NCI-H446 (cell line): ENCODE measurements at regions not wholly inside any gene's neighbourhood (a gene's known extent, or its start where the extent isn't known, plus 50 kb on each side); places are given as distances from the start of the nearest gene placed in this dataset.

ENCODE experiments used
- DNase-seq, 2 experiments: peaks; one replicate each; lab custom pipeline; 2025; lab: John Stamatoyannopoulos, UW

DNA sequence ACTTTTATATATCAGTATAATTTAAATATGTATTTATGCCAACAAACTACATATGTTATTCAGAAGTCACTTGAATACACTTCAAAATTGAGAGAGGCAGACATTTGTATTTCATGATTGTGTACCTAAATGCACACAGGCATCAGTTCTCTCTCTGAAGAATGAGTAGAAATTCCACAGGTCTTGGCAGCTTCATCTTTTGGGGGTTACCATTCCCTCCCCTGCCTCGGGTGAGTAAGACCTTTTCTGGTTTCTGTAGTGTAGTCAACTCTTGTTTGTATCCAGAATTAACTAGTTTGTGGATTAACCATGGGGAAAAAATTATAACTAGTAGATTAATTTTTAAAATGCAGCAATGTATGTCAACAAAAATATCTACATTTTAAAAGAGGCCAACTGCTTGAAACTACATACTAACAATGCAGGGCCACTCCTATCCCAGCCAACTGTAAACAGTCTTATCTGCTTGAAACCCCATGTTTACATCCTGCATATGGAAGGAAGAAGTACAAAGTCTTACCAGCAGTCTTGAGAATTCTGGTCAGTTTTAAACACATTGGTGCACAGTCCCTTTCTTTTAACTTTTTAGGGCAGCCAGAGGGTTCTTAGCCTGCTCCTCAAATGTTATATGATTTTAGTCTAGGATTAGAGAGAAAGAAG lies 339.6 kb upstream of the KIF2A start:
- DNase-seq: no peak

DNA sequence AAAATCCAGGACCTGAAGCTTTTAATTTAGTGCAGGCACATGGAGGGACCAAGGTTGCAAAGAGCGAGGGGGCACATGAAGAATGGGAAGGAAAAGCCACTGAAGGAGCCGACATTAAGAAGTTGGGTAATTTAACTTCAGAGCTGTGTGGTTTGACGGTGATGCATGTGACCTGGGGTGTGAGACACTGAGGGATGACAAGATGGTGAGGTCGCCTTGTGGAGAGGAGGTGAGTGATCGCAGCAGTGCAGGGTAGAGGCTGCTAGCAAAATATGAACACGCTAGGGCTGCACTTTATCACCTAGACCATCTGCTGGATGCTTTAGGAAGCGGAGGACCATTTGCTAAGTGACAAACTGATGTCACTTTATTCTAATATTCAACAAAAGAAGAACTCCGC lies 339.0 kb upstream of the KIF2A start:
- DNase-seq: no peak

DNA sequence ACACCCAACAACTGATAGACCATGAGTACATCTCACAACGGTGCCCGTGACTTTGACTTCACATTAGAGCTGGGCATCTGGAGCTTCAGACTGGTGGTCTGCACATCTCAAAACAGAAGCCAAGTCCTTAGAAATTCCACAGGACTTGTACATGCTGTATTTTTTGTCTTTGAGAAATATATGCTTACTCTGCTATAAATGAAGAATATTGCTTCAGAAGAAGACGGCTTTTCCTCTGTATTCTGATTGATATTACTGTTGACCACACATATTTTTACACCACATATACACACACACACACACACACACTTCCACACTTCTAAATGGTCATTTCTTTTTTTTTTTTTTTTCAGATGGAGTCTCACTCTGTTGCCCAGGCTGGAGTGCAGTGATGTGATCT lies 338.3 kb upstream of the KIF2A start:
- no peak for DNase-seq

DNA sequence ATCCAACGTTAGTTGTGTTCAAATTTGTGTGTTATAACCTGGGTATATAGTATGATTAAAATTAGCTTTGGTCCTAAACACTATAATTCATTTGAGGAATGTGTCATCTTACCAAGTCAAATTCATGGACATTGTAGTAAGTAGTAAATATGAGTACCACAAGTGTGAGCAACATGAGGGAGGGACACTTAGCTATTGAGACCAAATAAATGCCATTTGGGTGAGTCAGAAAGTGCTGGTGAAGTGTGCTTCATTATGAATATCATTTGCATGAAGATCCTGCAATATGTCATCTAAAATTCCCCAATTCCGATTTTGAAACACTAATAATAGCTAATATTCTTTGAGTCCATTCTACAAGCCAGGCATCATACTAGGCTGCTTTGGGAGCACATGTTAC lies 336.7 kb upstream of the KIF2A start:
- DNase-seq: no peak

DNA sequence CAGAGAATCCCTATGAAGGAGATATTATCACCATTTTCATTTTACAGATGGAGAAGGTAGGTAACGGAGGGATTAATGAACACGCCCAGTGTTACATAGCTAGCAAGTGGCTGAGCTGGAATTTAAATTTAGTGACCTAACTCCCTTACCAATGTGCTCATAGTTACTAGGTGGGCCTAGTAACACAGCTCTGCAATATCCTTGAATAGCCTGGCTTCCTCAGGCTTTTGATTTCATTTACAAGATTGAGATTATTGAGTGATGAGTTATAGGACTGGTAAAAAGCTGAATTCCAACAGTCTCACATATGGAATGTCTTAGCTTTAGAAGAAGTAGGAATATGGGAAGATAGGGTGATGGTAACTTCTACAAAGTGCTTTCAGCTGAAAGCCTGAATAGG lies 336.3 kb upstream of the KIF2A start:
- no peak for DNase-seq

DNA sequence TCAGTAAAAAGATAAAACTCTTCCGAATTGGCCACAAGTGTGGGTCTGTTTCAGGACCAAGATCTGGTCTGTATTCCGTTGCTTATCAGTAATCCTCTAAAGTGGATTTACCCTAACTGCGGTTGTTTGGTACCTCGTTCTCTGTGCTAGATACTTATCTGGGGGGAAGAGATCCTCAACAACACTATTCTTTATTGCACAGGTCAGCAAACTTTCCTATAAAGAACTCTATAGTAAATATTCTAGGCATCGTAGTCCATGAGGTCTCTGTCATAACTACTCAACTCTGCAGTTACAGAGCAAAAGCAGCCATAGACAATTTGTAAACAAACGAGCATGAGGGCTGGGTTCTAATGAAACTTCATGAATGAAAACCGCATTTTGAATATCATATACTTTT lies 335.8 kb upstream of the KIF2A start:
- DNase-seq: no peak

DNA sequence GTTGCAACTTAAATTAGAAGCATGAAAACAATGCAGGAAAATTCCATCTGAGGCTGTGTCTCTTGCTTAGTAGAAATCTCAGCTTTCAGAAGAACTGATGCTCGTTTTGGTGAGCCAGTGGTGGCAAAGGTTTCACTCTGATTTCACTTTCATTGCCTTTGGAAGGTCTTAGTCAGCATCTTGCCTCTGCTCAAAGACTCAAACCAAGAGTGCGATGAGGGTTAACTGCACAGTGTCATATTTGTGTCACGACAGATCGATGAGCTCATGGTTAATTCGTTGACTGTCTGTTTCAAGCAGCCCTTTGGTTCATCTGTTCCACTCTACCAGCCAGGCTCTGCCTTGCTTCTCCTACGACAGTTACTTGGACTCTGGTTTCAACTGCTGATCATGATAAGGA lies 331.3 kb upstream of the KIF2A start:
- no peak for DNase-seq

DNA sequence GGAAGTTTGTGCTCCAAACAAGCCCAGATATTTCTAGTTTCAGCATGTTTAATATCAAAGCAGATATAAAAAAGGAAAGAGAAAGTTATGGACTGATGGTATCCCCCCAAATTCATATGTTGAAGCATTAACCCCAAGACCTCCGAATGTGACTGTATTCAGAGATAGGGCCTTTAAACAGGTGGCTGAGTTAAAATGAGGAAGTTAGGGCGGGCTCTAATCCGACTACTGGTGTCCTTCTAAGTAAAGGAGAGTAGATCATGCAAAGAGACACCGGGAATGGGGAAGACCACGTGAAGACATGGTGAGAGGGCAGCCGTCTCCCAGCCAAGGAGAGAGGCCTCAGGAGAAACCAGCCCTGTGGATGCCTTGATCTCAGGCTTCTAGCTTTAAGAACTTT lies 324.1 kb upstream of the KIF2A start:
- no peak for DNase-seq

DNA sequence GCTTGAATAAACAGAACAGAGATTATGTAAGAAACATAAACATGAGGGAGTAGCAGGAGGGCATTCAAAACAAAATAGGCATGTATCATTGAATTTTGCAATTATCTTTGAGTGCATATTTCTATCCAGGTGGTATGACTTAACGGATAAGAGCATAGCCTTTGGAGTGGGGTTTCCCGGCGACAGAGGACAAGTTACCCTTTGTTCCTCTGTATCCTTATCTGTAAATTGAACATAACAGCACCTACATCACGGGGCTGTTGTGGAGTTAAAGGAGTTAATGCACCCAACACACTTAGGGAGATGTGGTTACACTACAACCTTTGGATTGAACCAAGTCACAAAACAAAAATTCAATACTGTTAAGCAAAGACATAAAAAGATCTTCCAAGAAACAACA lies 314.6 kb upstream of the KIF2A start:
- no peak for DNase-seq

DNA sequence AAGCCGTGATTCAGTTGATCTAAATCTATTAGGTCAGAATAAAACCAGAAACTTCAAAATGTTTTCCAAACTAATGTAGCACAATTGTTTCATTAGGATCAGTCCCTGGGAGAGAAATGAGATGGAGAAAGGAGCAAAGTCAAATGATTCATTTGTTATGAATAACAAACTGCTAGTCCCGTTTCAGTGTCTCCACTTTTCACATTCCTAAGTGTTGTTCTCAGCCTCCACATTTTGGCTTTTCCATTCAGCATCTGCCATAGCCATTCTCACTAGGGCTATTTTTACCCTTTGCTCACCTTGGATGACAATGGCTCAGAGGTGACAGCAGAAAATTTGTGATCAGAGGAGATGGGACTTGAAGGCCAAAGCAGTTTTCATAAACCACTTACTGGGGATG lies 314.1 kb upstream of the KIF2A start:
- no peak for DNase-seq

DNA sequence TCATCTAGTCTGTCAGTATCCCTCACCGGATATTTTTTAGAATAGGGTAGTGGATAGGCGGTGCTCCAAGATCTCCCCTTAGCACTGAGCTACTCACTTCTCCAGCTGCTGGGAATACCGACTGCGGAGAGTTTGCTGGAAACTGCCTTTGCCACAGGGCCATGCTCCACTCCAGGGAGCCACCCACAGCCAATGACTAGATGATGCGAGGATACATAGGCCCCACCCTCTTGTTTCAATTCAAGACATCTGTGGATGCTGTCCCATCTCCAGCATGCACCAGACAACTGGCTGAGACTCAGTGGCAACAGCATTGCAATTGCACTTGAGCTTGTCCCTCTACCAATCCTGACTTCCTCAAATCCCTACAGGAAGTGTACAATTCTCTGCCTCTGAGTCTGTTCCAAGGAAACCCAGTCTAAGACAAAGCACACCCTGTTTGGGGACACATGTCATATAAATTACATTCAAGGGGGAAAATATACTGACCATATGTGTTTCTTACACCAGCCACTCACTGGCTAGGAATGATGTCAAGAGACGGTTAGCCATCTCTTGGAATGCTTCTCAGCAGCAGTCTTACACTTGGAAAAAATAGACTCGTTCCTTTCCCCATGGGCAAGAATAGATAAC lies 312.6 kb upstream of the KIF2A start:
- no peak for DNase-seq

DNA sequence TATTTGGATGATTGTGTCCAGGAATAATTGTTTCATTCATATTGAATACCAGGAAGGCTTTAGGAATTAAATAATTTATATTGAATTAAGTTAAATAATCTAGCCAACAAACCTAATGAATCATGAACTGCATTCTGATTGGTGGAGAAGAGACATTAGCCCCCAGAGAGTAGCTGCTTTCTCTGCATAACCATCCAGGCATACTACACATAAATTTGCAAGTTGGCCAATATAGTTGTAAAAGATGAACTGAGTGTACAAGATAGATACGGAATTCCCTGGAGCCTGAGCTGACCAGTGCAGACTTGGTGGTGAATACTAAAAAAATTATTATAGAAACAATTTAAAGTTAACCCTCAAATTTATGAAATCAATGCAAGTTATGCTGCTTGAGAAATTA lies 311.8 kb upstream of the KIF2A start:
- no peak for DNase-seq

DNA sequence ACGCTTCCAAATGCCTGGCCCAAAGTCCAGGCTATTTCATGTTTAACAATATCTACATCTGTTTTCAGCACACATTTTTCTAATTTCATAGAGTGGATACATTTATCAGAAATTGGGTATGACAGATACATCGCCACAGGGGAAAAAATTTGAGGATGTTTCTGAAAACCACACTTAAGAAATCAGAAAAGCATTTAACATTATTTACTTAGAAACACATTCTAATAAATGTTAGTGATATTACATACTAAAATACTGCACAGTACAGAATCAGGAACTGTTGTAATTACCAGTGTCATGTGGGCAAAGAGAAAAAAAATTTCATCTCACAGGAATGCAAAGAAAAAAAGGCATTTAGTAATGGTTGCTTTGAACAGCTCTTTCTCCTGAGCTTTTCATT lies 310.5 kb upstream of the KIF2A start:
- no peak for DNase-seq

DNA sequence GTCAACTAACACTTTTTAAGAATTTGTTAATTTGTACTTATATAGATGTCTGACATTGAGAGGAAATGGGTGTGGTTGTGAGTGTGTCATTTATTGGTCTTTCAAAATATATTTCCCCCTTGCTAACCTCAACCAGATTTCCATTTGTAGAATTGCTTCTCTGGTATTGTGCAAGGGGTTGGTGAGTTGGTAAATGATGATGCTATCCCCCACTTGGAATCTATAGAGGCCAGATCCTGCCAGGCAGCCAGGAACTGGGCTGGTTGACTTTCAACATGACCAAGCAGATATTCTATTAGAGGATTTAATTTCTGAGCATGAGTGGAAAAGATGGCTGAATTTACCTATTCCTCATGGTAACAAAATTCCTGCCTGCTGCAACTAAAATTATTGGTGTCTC lies 306.6 kb upstream of the KIF2A start:
- no peak for DNase-seq

DNA sequence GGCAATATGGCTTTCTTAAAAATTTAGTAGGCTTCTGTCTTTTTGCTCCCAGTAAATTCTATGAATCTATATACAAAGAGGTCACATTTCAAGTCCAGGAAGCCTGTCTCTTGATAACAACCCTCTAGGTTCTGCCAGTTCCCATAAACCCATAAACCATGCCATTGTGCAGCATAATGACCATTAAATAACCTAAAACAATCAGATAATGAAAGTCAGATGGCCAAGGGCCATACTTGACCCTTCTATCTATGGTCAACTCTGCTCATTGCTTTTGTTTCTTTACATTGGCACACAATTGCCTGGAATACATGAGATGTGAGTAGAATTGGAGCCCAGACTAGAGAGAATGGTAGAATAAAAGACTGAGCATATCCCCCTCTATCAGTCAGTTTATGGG lies 305.4 kb upstream of the KIF2A start:
- no peak for DNase-seq

DNA sequence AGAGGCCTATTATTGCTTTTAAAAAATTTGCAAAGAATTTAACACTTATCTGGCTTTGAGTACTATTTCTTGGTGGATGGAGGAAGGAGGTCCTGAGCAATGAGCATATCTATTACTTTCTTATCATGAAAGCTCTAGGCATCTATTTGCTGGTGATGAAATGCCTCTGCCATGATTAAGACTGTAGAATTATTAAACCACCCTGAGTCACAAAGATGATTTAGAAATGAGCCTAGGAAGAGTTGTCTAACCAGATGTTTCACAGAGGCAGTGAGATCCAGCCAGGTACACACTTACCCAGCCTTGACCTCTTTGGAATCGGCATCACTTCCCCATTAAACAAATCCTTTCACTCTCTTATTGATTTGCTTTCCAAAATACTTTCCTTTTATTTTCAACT lies 304.4 kb upstream of the KIF2A start:
- DNase-seq: no peak

DNA sequence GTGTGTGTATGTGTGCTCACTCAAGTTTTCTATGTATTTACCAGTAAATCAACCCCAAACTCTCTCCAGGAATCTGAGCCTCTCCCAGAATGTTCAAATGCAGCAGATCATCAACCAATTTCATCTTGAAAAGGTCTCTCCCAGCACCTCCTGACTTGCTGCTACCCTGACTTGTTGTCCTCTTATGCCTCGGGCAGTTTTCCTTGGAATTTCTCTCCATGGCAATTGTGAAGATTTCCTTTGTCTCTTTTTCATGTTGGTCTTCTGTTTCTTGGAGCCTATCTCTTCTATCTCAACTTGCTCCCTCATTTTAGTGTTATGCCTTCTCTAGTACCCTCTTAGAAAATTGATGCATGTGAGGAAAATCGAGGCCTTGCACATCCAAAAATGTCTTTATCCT lies 303.6 kb upstream of the KIF2A start:
- DNase-seq: no peak

DNA sequence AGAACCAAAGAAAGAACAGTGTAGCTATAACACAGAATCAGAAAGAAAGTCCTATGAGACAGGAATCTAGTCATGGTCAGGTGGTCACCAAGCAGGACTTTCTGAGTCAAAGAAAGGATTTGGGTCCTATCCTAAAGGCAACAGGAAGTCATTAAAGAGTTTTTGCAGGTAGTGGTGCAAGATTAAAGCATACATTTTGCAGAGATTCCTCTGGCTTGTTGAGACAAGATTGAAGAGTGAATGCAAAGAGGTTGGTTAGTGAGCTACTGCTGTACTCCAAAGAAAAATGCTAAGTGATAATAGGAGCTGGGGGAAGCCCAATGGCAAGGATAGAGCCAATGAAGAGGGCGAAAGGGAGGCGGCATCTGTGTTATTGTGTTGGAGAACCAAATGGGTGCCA lies 300.5 kb upstream of the KIF2A start:
- no peak for DNase-seq

DNA sequence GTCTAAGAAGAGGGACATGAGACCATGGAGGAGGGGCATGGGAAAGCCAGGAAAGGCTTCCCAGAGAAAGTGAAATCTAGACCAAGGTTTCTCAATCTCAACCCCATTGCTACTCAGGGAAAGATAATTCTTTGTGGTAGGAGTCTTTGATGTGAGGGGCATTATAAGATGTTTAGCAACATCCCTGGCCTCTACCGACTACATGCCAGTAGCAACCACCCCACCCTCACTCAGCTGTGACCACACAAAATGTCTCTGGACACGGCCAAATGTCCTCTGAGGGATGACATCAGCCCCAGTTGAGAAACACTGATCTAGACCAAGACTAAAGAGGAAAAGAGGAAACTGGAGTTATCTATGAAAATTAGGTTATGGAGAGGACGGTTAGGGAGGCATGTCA lies 298.5 kb upstream of the KIF2A start:
- no peak for DNase-seq

DNA sequence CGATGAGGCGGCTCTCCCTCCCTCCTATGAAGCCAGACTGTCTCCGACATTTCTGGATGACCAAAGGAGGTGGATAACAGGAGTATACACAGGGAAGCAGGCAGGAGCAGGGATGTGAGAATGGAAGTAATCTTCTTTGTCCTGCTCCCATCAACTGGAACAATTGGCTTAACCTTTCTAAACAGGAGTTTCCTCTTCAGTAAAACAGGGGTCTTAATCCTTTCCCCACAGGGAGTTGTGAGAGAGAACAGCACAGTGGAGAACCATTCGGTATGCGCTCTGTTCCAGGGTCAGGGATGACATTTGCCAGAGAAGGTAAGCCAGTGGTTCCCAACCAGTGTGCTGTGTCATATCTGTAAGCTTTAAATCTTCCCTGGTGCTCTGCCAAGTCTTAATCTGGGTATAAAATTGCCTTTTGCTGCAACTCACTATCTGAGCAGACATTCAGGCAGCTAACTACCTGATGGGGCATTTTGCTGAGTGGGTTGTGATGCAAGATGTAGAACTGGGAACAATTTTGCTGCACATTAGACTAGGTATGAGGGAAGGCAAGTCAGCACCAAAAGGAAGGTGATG lies 294.8 kb upstream of the KIF2A start:
- DNase-seq: no peak

DNA sequence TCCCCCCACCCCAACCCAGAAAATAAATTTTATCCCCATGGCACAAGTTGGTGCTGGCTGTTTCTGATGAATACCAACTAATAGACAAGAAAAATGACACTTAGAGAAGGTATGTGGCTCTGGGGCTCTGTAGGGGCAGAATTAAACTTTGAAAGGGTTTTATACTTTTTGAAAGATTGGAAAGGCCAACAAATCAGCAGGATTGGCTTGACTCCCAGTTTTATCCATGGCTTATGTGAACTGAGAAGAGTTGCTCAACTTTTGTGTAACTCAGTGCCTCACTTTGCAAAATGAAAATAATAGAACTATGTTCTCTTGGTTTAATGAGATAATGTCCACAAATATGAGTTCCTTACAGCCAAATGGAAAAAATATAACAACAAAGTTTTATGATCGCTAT lies 288.9 kb upstream of the KIF2A start:
- no peak for DNase-seq

DNA sequence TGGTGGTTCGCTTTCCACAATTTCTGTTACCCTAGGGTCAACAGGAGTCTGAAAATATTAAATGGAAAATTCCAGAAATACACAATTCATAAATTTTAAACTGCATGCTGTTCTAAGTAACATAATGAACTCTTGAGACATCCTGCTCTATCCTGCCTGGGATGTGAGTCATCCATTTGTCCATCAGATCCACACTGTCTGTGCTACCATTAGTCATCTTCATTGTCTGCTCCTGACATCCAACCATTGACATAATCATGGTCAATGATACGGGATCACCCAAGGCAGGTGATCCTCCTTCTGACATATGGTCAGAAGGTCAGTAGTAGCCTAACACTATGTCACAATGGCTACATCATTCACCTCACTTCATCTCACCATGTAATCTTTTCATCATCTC lies 276.7 kb upstream of the KIF2A start:
- no peak for DNase-seq

DNA sequence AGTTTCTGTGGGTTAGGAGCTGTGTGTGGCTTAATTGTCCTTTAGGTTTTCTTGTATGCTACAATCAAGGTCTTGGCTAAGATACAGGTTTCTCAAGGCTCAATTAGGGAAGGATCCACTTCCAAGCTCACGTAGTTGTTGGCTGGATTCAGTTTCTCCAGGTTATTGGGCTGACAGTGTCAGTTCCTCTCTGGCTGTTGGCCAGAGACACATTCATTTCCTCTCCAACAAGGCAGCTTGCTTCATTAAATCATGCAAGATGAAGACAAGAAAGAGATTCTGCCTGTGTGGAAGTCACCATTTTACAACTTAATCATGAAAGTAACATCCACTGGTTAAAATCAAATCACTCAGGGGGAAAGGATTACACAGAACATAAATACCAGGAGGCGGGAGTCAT lies 275.7 kb upstream of the KIF2A start:
- no peak for DNase-seq

DNA sequence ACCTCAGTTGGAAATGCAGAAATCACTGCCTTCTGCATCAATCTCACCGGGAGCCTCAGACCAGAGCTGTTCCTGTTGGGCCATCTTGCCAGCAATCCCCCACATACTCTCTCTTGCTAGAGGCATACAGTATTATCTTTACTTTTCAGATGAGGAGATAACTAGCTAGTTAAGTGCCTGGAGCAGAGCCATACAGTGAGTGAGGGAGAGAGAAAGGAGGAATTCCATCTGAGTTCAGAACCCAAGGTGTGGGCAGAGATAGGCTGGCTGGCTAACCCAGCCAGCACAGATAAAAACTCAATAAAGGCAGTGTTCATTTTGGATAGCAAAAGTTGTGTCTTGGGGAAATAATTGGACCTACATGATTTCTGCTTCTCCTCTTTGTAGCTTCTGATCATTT lies 268.0 kb upstream of the KIF2A start:
- no peak for DNase-seq
